H1 (cell line): ENCODE measurements at regions not wholly inside any gene's neighbourhood (a gene's known extent, or its start where the extent isn't known, plus 50 kb on each side); places are given as distances from the start of the nearest gene placed in this dataset.

ENCODE experiments used
- CTCF ChIA-PET: fragments of 300-600 bp; sonication (Branson Sonifier 250); formaldehyde crosslinking; loops from one replicate; lab custom pipeline; 2021; ENCODE audit not compliant: partially characterized antibody; lab: Charles Lee
- POLR2A ChIA-PET: fragments of 300-600 bp; sonication (Branson Sonifier 250); formaldehyde crosslinking; loops from one replicate; lab custom pipeline; 2021; ENCODE audit warnings: inconsistent platforms; ENCODE audit not compliant: partially characterized antibody; lab: Charles Lee
- DNase-seq, 2 experiments: peaks; one replicate each; pipeline versions ENCODE4 v3.0.0 to v3.0.0-alpha.2; 2010 to 2022; ENCODE audit warnings: low spot score in 2 of 2, low read depth in 1 of 2, mixed read lengths in 1 of 2
- FAIRE-seq: peaks from 2 replicates; lab custom pipeline; 2011; peaks lifted over from hg19 to GRCh38; lab: Jason Lieb, UNC
- H2AFZ ChIP-seq: 2 replicates; pipeline ENCODE4 v1.8.1; 2012; ENCODE audit warnings: low read length, inconsistent platforms
- H2AK5ac ChIP-seq: 2 replicates; pipeline ENCODE4 v1.6.1; 2013; ENCODE audit warnings: low read depth, low read length
- H2BK120ac ChIP-seq: replicated peaks from 2 replicates; pipeline ENCODE3; 2013; ENCODE audit warnings: low read depth, low read length, inconsistent platforms
- H2BK12ac ChIP-seq: 2 replicates; pipeline ENCODE4 v1.6.1; 2013; ENCODE audit warnings: low read depth, low read length
- H2BK15ac ChIP-seq: 2 replicates; pipeline ENCODE4 v1.6.1; 2013; ENCODE audit warnings: low read length
- H2BK20ac ChIP-seq: 2 replicates; pipeline ENCODE4 v1.6.1; 2013; ENCODE audit warnings: low read length
- H2BK5ac ChIP-seq: 2 replicates; pipeline ENCODE4 v1.6.1; 2013; ENCODE audit warnings: low read depth, low read length
- H3K14ac ChIP-seq: 2 replicates; pipeline ENCODE4 v1.6.1; 2013; ENCODE audit warnings: inconsistent platforms; ENCODE audit not compliant: insufficient read length
- H3K18ac ChIP-seq: 2 replicates; pipeline ENCODE4 v1.6.1; 2013; ENCODE audit warnings: low read length; ENCODE audit errors: extremely low read depth
- H3K23ac ChIP-seq: 2 replicates; pipeline ENCODE4 v1.6.1; 2013; ENCODE audit warnings: inconsistent platforms; ENCODE audit not compliant: insufficient read length
- H3K23me2 ChIP-seq: 2 replicates; pipeline ENCODE4 v1.6.1; 2013; ENCODE audit warnings: low read depth, low read length
- H3K27ac ChIP-seq: 2 replicates; pipeline ENCODE4 v1.6.1; 2011; ENCODE audit warnings: low read depth, low read length, inconsistent platforms
- H3K27me3 ChIP-seq, 4 experiments: replicated peaks in 1 of 4; 1 replicate in 1 of 4; 2 replicates in 3 of 4; pipeline versions ENCODE4 v1.6.1 to v1.8.1; 2011 to 2013; ENCODE audit warnings: low read length in 3 of 4, mild to moderate bottlenecking in 3 of 4, inconsistent platforms in 2 of 4, mixed read lengths in 2 of 4, moderate library complexity in 1 of 4; ENCODE audit not compliant: control insufficient read depth in 3 of 4, insufficient read depth in 3 of 4; ENCODE audit errors: extremely low read depth in 1 of 4
- H3K36me3 ChIP-seq, 4 experiments: 2 replicates each; pipeline versions ENCODE4 v1.6.1 to v1.8.1; 2011 to 2013; ENCODE audit warnings: mild to moderate bottlenecking in 4 of 4, low read length in 3 of 4, moderate library complexity in 2 of 4, control low read depth in 1 of 4, inconsistent platforms in 1 of 4; ENCODE audit not compliant: insufficient read depth in 4 of 4, control insufficient read depth in 2 of 4
- H3K4ac ChIP-seq: replicated peaks from 2 replicates; pipeline ENCODE3; 2013; ENCODE audit warnings: low read length, low read depth, mixed read lengths, inconsistent platforms; ENCODE audit not compliant: insufficient read length
- H3K4me1 ChIP-seq, 4 experiments: replicated peaks in 1 of 4; 1 replicate in 1 of 4; 2 replicates in 3 of 4; pipeline versions ENCODE4 v1.6.1 to v1.8.1; 2011 to 2013; ENCODE audit warnings: low read length in 3 of 4, inconsistent platforms in 2 of 4, mixed read lengths in 1 of 4; ENCODE audit not compliant: insufficient read depth in 4 of 4, control insufficient read depth in 3 of 4
- H3K4me2 ChIP-seq, 2 experiments: 2 replicates each; pipeline versions ENCODE4 v1.6.1 to v1.8.1; 2011 to 2013; ENCODE audit warnings: low read depth in 2 of 2, low read length in 2 of 2, control low read depth in 1 of 2, inconsistent platforms in 1 of 2, mild to moderate bottlenecking in 1 of 2; ENCODE audit not compliant: insufficient read depth in 1 of 2
- H3K4me3 ChIP-seq, 4 experiments: fragments of 200-600, 300-600 bp in 1 of 4; sonication (generic), shearing (Covaris generic), sonication (Bioruptor Twin) in 1 of 4; 2 replicates each; pipeline versions ENCODE4 v1.5.1 to v1.8.1; 2011 to 2016; ENCODE audit warnings: low read length in 4 of 4, low read depth in 3 of 4, control low read depth in 2 of 4, inconsistent platforms in 2 of 4, mild to moderate bottlenecking in 2 of 4, mixed read lengths in 1 of 4, moderate library complexity in 1 of 4; ENCODE audit not compliant: insufficient read depth in 2 of 4; ENCODE audit errors: extremely low read depth in 1 of 4
- H3K56ac ChIP-seq: replicated peaks from 2 replicates; pipeline ENCODE3; 2013; ENCODE audit warnings: low read depth, mild to moderate bottlenecking, mixed read lengths, low read length, inconsistent platforms; ENCODE audit not compliant: insufficient read length
- H3K79me1 ChIP-seq: 2 replicates; pipeline ENCODE4 v1.6.1; 2013; ENCODE audit warnings: low read depth, low read length, control low read depth
- H3K79me2 ChIP-seq, 2 experiments: 2 replicates each; pipeline versions ENCODE4 v1.6.1 to v1.8.1; 2012 to 2013; ENCODE audit warnings: low read length in 2 of 2, mild to moderate bottlenecking in 2 of 2, inconsistent platforms in 1 of 2; ENCODE audit not compliant: insufficient read depth in 2 of 2, control insufficient read depth in 1 of 2
- H3K9ac ChIP-seq, 4 experiments: replicated peaks in 1 of 4; 1 replicate in 1 of 4; 2 replicates in 3 of 4; pipeline versions ENCODE4 v1.6.1 to v1.8.1; 2011 to 2013; ENCODE audit warnings: low read depth in 3 of 4, low read length in 3 of 4, control low read depth in 2 of 4, mild to moderate bottlenecking in 2 of 4, moderate library complexity in 2 of 4, inconsistent platforms in 1 of 4; ENCODE audit errors: extremely low read depth in 1 of 4
- H3K9me3 ChIP-seq, 2 experiments: 2 replicates each; pipeline versions ENCODE4 v1.6.1 to v1.8.1; 2012 to 2013; ENCODE audit warnings: mild to moderate bottlenecking in 2 of 2, moderate library complexity in 2 of 2, control low read depth in 1 of 2, inconsistent platforms in 1 of 2, low read depth in 1 of 2, low read length in 1 of 2, mixed read lengths in 1 of 2; ENCODE audit not compliant: insufficient read depth in 2 of 2
- H4K20me1 ChIP-seq, 2 experiments: replicated peaks in 1 of 2; 2 replicates each; pipeline versions ENCODE3 to v1.8.1; 2011 to 2013; ENCODE audit warnings: inconsistent platforms in 2 of 2, low read length in 2 of 2, mild to moderate bottlenecking in 1 of 2; ENCODE audit not compliant: insufficient read depth in 2 of 2, control insufficient read depth in 1 of 2
- H4K5ac ChIP-seq: 2 replicates; pipeline ENCODE4 v1.6.1; 2013; ENCODE audit warnings: low read length, low read depth, mixed read lengths, inconsistent platforms; ENCODE audit not compliant: insufficient read length
- H4K8ac ChIP-seq: 2 replicates; pipeline ENCODE4 v1.8.0; 2013; ENCODE audit warnings: mild to moderate bottlenecking, moderate library complexity, low read length, inconsistent platforms; ENCODE audit not compliant: insufficient read depth; ENCODE audit errors: extremely low read depth
- H4K91ac ChIP-seq: replicated peaks from 2 replicates; pipeline ENCODE3; 2013; ENCODE audit warnings: low read length, mixed read lengths, inconsistent platforms; ENCODE audit not compliant: insufficient read length
- BACH1 ChIP-seq: IDR thresholded peaks from 2 replicates; pipeline ENCODE4 v1.6.1; 2012; ENCODE audit warnings: low read length, improper control_type of control experiment
- KDM4A ChIP-seq: IDR thresholded peaks from one replicate; pipeline ENCODE4 v1.7.1; 2012; ENCODE audit warnings: low read depth, mild to moderate bottlenecking, moderate library complexity, low read length, inconsistent platforms; ENCODE audit not compliant: severe bottlenecking
- WGBS, 2 experiments: shearing (Covaris generic) in 1 of 2; methylation state at CpG; one replicate each; pipeline versions ENCODE4 v1.1.6 to v1.1.7; 2013 to 2015; ENCODE audit warnings: low lambda C conversion rate in 2 of 2, mixed read lengths in 2 of 2, inconsistent platforms in 1 of 2, low coverage in 1 of 2, missing lambda C conversion rate in 1 of 2; ENCODE audit not compliant: insufficient replicate concordance in 2 of 2, insufficient coverage in 1 of 2, insufficient read length in 1 of 2; ENCODE audit errors: extremely low coverage in 1 of 2, missing lambda C conversion rate in 1 of 2; 5-methylcytosine and 5-hydroxymethylcytosine counted together

DNA sequence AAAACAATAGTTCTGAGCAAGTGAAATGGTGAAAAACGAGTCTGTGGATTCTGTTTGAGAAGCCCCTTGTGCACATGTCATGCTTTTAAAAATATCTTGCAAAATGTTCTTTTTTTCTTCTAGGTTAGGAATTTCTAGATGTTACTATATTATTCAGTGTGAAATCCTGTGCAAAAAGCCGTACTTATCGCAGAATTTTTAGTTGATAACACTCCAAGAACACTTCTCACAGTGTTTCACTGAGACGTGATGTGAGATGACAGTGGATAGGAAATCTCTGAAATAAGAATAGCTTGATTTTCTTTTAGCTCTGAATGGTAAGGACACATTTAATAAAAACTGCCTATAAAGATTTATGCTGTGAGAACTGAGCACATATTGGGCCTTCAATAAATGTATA, 234.5 kb downstream of the SNAPC1 start:
- H4K5ac ChIP-seq, result no peak overlapping the region
- no peaks in the 10 kb centered on the region for H3K79me2 ChIP-seq
- WGBS, 2 experiments, result 93% methylated on average over 4 of the region's 4 CpGs; no CpG with 5 or more reads in 1 of the 2 experiments
- H3K14ac ChIP-seq, result no peak overlapping the region
- no peak overlapping the region for H3K56ac ChIP-seq
- no peak overlapping the region for H3K23ac ChIP-seq
- no peak overlapping the region for H2BK15ac ChIP-seq
- H2BK5ac ChIP-seq, result no peak overlapping the region
- H3K4me3 ChIP-seq, result no peak overlapping the region
- no peaks in the 10 kb centered on the region for H3K23me2 ChIP-seq
- H3K79me1 ChIP-seq, result no peaks in the 10 kb centered on the region
- no peak overlapping the region for H2BK12ac ChIP-seq
- H3K27ac ChIP-seq, result no peak overlapping the region
- no peak overlapping the region for H2BK20ac ChIP-seq
- no peak overlapping the region for H3K9ac ChIP-seq
- no peaks in the 10 kb centered on the region for H4K20me1 ChIP-seq
- H3K4me2 ChIP-seq, result no peak overlapping the region
- no peak for FAIRE-seq
- no peak overlapping the region for H4K91ac ChIP-seq
- peaks cover 0 to 1% (median 0%) of the 10 kb centered on the region in 4 experiments; a peak in 1 of 7 replicates for H3K27me3 ChIP-seq
- H3K4me1 ChIP-seq, result no peaks in the 10 kb centered on the region
- CTCF ChIA-PET, result interaction anchor here (1.3 kb wide), 1 partner anchor 15 kb away, joined by 4 read pairs; no protein-coding TSS in a partner anchor
- H4K8ac ChIP-seq, result no peak overlapping the region
- H3K9me3 ChIP-seq, result no peaks in the 10 kb centered on the region
- no peaks in the 10 kb centered on the region for H3K36me3 ChIP-seq
- no peak overlapping the region for H2AFZ ChIP-seq
- TF ChIP-seq KDM4A (no peak), BACH1 (no peak)
- DNase-seq, result no peak
- no peak overlapping the region for H3K18ac ChIP-seq
- POLR2A ChIA-PET, result no interaction called here
- no peak overlapping the region for H2BK120ac ChIP-seq
- no peak overlapping the region for H3K4ac ChIP-seq
- no peak overlapping the region for H2AK5ac ChIP-seq
